ENCODE measurements at regions not wholly inside any gene's neighbourhood (a gene's known extent, or its start where the extent isn't known, plus 50 kb on each side); places are given as distances from the start of the nearest gene placed in this dataset.

- no peak for DNase-seq
Observed at GRCh38 chr7:52325237-52325636, 710.2 kb upstream of the POM121L12 start.

- DNase-seq: no peak
Observed at GRCh38 chr7:52323202-52323746, 712.2 kb upstream of the POM121L12 start.

- no peak for DNase-seq
Observed at GRCh38 chr7:52320610-52321009, 714.8 kb upstream of the POM121L12 start.

GRCh38 chr7:52317921-52318320 is 717.5 kb upstream of the POM121L12 start:
- DNase-seq: no peak

GRCh38 chr7:52311886-52312285 is 723.5 kb upstream of the POM121L12 start:
- no peak for DNase-seq

- no peak for DNase-seq
Observed at GRCh38 chr7:52309631-52310030, 725.8 kb upstream of the POM121L12 start.

- no peak for DNase-seq
Observed at GRCh38 chr7:52302765-52303520, 732.5 kb upstream of the POM121L12 start.

- no peak for DNase-seq
Observed at GRCh38 chr7:52297128-52297527, 738.3 kb upstream of the POM121L12 start.

- DNase-seq: no peak
Observed at GRCh38 chr7:52294942-52295341, 740.5 kb upstream of the POM121L12 start.

GRCh38 chr7:52289247-52289646 is 746.2 kb upstream of the POM121L12 start:
- DNase-seq: no peak

GRCh38 chr7:52287698-52288097 is 747.7 kb upstream of the POM121L12 start:
- DNase-seq: no peak

- DNase-seq: no peak
Observed at GRCh38 chr7:52285689-52286088, 749.7 kb upstream of the POM121L12 start.

- no peak for DNase-seq
Observed at GRCh38 chr7:52283335-52283734, 752.1 kb upstream of the POM121L12 start.

- DNase-seq: no peak
Observed at GRCh38 chr7:52273685-52274610, 761.5 kb upstream of the POM121L12 start.

GRCh38 chr7:52271703-52272102 is 763.7 kb upstream of the POM121L12 start:
- DNase-seq: no peak

- no peak for DNase-seq
Observed at GRCh38 chr7:52270301-52270700, 765.1 kb upstream of the POM121L12 start.

- no peak for DNase-seq
Observed at GRCh38 chr7:52269669-52270068, 765.8 kb upstream of the POM121L12 start.

- DNase-seq: no peak
Observed at GRCh38 chr7:52261057-52261456, 774.4 kb upstream of the POM121L12 start.

- DNase-seq: no peak
Observed at GRCh38 chr7:52260046-52260665, 775.3 kb upstream of the POM121L12 start.

- DNase-seq: peak; percentile 11
Observed at GRCh38 chr7:52257890-52258289, 777.5 kb upstream of the POM121L12 start.

GRCh38 chr7:52254396-52255010 is 780.9 kb upstream of the POM121L12 start:
- DNase-seq: no peak

GRCh38 chr7:52253953-52254352 is 781.5 kb upstream of the POM121L12 start:
- no peak for DNase-seq

- no peak for DNase-seq
Observed at GRCh38 chr7:52249741-52250140, 785.7 kb upstream of the POM121L12 start.

Measured in NCI-H1105 treated with DMSO at 0.1 percent for 48 hours (cell line).